Upper lobe of right lung (tissue), 1 donor: ENCODE measurements at regions not wholly inside any gene's neighbourhood (a gene's known extent, or its start where the extent isn't known, plus 50 kb on each side); places are given as distances from the start of the nearest gene placed in this dataset.

ENCODE experiments used
- ATAC-seq: fragments of 200-7000 bp; cut with Tn5 transposase; one replicate; pipeline ENCODE4 v1.9.1; 2020; ENCODE audit warnings: mild to moderate bottlenecking, moderate library complexity
- DNase-seq: peaks from one replicate; pipeline ENCODE4 v3.0.0-alpha.2; 2020
- H3K27ac ChIP-seq: fragments of 200-600 bp; one replicate; pipeline ENCODE4 v1.8.0; 2022
- H3K27me3 ChIP-seq: fragments of 200-600 bp; one replicate; pipeline ENCODE4 v1.8.0; 2022; ENCODE audit warnings: mild to moderate bottlenecking
- H3K36me3 ChIP-seq: fragments of 200-600 bp; one replicate; pipeline ENCODE4 v1.8.0; 2022
- H3K4me1 ChIP-seq: fragments of 200-600 bp; one replicate; pipeline ENCODE4 v1.8.0; 2022
- H3K4me3 ChIP-seq: fragments of 200-600 bp; one replicate; pipeline ENCODE4 v1.8.0; 2022; ENCODE audit warnings: mild to moderate bottlenecking
- H3K9me3 ChIP-seq: fragments of 200-600 bp; one replicate; pipeline ENCODE4 v1.8.0; 2022
- intact Hi-C: fragments of 100-400 bp; cut with DNase I; formaldehyde crosslinking; loops from one replicate; pipeline ENCODE4 v1.11.0; 2022
- TF ChIP-seq, protein P1 (sequence below): fragments of 200-600 bp; IDR thresholded peaks from one replicate; pipeline ENCODE4 v1.8.0; 2022; ENCODE audit warnings: antibody characterized with exemption
- donor health status: DM: no; HTN: yes; CAD: no; lungs with severe emphysema.

DNA sequence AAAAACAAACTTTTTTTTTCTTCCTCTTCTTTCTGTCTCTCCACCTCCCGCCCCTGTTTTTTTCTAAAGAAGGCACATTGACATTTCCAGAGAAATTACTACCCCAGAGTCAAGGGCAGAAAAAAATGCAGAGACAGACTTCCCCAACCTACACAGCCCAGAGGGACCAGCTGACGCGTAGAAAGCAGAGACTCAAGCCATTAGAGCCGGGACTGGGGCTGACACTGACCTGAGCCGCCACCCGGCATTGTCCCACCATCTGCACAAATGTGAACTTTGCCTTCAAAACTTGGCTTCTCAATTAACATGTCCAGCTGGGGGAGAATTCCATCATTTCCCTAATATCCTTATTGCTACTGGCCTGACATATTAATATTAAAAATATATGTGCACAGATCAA, 385.6 kb downstream of the NR2F2 start:
- Histone ChIP-seq H3K9me3 (no peaks in the 10 kb centered on the region), H3K4me3 (no peak overlapping the region), H3K36me3 (no peaks in the 10 kb centered on the region), H3K4me1 (no peaks in the 10 kb centered on the region), H3K27ac (no peak overlapping the region), H3K27me3 (peaks cover 3% of the 10 kb centered on the region)
- no peak for DNase-seq
- intact Hi-C loops = no loop called here
- ATAC-seq = no peak
- TF ChIP-seq, protein P1, sequence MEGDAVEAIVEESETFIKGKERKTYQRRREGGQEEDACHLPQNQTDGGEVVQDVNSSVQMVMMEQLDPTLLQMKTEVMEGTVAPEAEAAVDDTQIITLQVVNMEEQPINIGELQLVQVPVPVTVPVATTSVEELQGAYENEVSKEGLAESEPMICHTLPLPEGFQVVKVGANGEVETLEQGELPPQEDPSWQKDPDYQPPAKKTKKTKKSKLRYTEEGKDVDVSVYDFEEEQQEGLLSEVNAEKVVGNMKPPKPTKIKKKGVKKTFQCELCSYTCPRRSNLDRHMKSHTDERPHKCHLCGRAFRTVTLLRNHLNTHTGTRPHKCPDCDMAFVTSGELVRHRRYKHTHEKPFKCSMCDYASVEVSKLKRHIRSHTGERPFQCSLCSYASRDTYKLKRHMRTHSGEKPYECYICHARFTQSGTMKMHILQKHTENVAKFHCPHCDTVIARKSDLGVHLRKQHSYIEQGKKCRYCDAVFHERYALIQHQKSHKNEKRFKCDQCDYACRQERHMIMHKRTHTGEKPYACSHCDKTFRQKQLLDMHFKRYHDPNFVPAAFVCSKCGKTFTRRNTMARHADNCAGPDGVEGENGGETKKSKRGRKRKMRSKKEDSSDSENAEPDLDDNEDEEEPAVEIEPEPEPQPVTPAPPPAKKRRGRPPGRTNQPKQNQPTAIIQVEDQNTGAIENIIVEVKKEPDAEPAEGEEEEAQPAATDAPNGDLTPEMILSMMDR = no peak

DNA sequence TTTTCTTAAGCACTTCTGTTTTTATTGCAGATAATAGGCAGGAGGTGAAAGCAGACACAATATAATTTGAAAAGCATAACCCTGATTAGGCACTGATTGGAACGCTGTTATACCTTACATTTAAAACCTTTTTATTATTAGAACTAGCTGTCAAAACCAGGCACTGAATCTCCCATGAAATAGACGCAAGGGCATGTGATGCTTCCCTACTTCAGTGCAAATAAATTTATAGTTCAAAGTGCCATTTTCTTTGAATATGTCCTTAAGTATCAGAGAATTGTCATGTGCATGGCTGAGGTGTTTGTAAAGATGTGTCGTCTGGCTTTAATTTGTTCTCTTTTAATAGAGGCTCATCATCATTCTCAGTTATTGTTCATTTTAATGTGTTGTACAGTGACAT, 386.0 kb downstream of the NR2F2 start:
- Histone ChIP-seq H3K27me3 (peaks cover 3% of the 10 kb centered on the region), H3K4me1 (no peaks in the 10 kb centered on the region), H3K27ac (no peak overlapping the region), H3K9me3 (no peaks in the 10 kb centered on the region), H3K36me3 (no peaks in the 10 kb centered on the region), H3K4me3 (no peak overlapping the region)
- ATAC-seq (no peak), DNase-seq (no peak)
- TF ChIP-seq, protein P1 = no peak
- intact Hi-C loops = no loop called here

DNA sequence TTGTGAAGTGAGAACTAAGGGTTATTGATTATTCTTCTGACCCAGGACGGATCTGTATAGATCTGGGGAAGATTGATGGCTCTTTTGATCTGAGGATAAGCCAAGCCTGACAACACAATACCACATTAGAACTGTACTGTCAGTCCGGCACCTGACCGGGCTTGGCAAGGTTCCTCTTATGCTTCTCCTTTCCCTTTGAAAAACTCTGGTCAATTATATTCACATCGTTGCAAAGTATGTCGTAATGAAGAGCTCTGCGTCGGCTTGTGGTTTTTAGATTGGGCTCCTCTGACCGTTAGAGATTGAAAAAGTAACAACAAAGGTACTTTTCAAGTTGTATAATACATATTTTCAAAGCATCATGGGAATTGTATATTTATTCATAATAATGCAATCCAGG, 389.8 kb downstream of the NR2F2 start:
- intact Hi-C loops = no loop called here
- ATAC-seq (no peak), DNase-seq (no peak)
- no peaks in the 10 kb centered on the region for H3K4me1 ChIP-seq
- H3K4me3 ChIP-seq = no peak overlapping the region
- H3K36me3 ChIP-seq = no peaks in the 10 kb centered on the region
- H3K27me3 ChIP-seq = peaks cover 4% of the 10 kb centered on the region
- TF ChIP-seq, protein P1 = no peak
- H3K27ac ChIP-seq = no peak overlapping the region
- H3K9me3 ChIP-seq = no peaks in the 10 kb centered on the region

DNA sequence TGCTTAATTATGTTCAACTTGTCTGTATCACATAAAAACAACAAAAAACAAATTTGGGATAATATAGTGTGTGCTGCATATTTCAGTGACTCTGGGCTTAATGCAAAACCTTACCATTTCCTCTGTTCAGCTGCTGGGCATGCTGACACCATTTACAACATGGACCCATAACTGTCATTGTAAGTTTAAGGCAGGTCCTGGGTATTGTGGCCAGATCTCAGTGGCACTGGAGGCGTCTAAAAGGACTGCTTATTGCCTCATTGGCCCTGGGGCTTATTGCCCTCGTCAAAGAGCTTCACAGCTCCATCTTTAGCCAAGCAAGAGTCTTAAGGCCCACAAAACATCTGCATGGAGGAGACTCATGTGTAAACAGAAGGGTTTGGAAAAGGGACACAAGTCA, 390.2 kb downstream of the NR2F2 start:
- Histone ChIP-seq H3K9me3 (no peaks in the 10 kb centered on the region), H3K4me3 (no peak overlapping the region), H3K36me3 (no peaks in the 10 kb centered on the region), H3K27me3 (peaks cover 8% of the 10 kb centered on the region), H3K27ac (no peak overlapping the region), H3K4me1 (no peaks in the 10 kb centered on the region)
- TF ChIP-seq, protein P1 = no peak
- no peak for ATAC-seq
- intact Hi-C loops = no loop called here
- no peak for DNase-seq

DNA sequence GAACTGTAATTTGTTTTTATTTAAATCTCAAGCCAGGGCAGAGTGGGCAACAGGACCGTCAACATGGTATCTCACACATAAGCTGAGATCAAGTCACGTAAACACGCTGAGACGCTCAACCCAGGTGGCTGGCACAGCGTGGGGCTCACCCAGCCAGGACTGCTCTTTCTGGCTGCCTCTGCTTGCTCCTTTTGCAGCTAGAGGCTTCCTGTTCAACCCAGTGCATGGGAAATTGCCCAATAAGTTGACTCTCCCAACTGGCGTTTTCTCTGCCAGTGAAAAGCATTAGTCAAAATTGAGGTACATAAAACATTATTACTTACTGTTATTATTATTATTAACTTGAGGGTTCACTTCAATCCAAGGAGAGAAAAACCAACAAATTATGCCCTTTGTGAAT, 398.1 kb downstream of the NR2F2 start:
- intact Hi-C loops = no loop called here
- Histone ChIP-seq H3K4me3 (no peak overlapping the region), H3K9me3 (no peaks in the 10 kb centered on the region), H3K4me1 (no peaks in the 10 kb centered on the region), H3K36me3 (no peaks in the 10 kb centered on the region), H3K27ac (no peak overlapping the region), H3K27me3 (peaks cover 13% of the 10 kb centered on the region)
- ATAC-seq = no peak
- TF ChIP-seq, protein P1 = no peak
- DNase-seq = no peak

DNA sequence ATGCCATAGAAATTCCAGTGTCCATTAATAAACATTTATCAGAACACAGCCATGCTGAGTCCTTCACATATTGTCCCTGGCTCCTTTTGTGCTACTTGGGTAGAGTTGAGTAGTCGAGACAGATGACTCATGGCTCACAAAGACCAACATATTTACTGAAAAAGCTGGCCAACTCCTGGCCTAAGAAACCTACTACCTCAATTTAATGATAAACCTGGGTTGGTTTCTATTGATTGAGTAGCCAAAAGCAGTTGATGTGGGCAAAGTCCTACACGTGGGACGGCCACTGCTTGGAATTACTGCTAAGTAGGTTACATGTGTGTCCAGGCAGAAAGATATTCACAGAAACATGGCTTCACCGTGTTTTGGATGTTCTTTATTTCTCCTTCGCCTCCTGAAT, 402.2 kb downstream of the NR2F2 start:
- Histone ChIP-seq H3K27ac (no peak overlapping the region), H3K9me3 (no peaks in the 10 kb centered on the region)
- ATAC-seq = no peak

More for the DNA sequence above, 402.2 kb downstream of the NR2F2 start:
- TF ChIP-seq, protein P1 = no peak
- intact Hi-C loops = no loop called here
- H3K27me3 ChIP-seq = peaks cover 5% of the 10 kb centered on the region
- H3K4me3 ChIP-seq = no peak overlapping the region
- H3K36me3 ChIP-seq = no peaks in the 10 kb centered on the region
- H3K4me1 ChIP-seq = no peaks in the 10 kb centered on the region
- DNase-seq = no peak
